ENCODE measurements at regions not wholly inside any gene's neighbourhood (a gene's known extent, or its start where the extent isn't known, plus 50 kb on each side); places are given as distances from the start of the nearest gene placed in this dataset.

- H3K4me3 ChIP-seq (ENCODE audit: low read depth, low read length), result no peak overlapping the region
- TF ChIP-seq, protein P1, sequence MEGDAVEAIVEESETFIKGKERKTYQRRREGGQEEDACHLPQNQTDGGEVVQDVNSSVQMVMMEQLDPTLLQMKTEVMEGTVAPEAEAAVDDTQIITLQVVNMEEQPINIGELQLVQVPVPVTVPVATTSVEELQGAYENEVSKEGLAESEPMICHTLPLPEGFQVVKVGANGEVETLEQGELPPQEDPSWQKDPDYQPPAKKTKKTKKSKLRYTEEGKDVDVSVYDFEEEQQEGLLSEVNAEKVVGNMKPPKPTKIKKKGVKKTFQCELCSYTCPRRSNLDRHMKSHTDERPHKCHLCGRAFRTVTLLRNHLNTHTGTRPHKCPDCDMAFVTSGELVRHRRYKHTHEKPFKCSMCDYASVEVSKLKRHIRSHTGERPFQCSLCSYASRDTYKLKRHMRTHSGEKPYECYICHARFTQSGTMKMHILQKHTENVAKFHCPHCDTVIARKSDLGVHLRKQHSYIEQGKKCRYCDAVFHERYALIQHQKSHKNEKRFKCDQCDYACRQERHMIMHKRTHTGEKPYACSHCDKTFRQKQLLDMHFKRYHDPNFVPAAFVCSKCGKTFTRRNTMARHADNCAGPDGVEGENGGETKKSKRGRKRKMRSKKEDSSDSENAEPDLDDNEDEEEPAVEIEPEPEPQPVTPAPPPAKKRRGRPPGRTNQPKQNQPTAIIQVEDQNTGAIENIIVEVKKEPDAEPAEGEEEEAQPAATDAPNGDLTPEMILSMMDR (IDR thresholded peaks at IDR 0.05; ENCODE audit: borderline replicate concordance, insufficient read depth, low read depth, low read length), result no peak
These were observed 657.7 kb upstream of the CCDC54 start for GRCh38 chr3:106719583-106719982.

DNA sequence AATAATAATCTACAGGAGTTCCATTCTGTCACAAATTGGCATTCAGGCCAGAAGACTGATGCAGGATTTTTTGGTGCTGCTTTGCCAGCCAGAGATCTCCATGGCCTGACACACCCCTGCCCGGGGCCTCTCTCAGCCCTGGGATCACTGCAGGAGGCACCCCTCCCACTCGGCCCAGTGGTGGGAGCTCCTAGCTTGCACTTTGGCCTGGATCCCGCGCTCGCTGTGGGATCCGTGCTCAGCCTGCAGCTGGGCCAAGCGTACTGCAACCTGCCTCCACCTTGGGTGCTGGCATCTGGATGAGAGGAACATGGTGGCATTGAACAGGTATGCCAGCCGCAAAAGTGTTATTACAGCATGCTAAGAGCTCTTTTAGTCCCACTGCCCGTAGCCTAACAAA lies 656.7 kb upstream of the CCDC54 start:
- no peak overlapping the region for H3K4me3 ChIP-seq (ENCODE audit: low read depth, low read length)
- TF ChIP-seq, protein P1 (IDR thresholded peaks at IDR 0.05; ENCODE audit: borderline replicate concordance, insufficient read depth, low read depth, low read length), result no peak

GRCh38 chr3:106725566-106725965 lies 651.7 kb upstream of the CCDC54 start:
- H3K4me3 ChIP-seq (ENCODE audit: low read depth, low read length), result no peak overlapping the region
- TF ChIP-seq, protein P1 (IDR thresholded peaks at IDR 0.05; ENCODE audit: borderline replicate concordance, insufficient read depth, low read depth, low read length), result no peak

DNA sequence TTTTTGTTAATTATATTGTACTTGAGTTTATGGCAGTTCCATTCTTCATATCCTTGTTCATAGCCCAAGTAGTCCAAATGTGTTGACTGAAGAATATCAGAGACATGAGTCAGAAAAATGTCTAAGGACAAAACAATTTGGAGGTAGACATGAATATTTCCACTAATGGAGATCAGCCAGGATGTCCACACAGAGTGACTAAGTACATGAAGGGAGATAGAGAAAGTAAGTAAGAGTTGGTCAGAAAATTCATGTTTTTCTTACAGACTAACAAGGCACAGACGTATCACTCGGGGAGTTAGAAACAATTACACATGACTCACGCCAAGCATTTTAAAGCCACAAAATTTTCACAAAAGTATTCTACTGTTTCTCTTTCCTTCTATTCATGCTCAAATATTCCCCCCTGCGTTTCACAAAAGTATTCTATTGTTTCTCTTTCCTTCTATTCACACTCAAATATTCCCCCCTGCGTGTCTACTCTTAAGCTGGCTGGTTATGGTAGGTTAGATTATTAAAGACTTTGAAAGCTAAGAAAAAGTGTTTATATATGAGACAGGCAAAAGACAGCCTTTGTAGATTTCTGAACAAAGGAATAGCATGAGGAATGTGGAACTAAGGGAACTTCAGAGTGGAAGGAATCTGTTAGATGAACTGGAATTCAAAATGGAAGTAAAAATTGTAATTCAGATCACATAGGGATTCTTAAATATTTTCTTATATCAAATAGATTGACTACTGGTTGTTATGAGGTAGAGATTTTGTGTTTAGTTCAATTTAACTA lies 648.7 kb upstream of the CCDC54 start:
- H3K4me3 ChIP-seq (ENCODE audit: low read depth, low read length), result no peak overlapping the region
- TF ChIP-seq, protein P1 (IDR thresholded peaks at IDR 0.05; ENCODE audit: borderline replicate concordance, insufficient read depth, low read depth, low read length), result no peak

DNA sequence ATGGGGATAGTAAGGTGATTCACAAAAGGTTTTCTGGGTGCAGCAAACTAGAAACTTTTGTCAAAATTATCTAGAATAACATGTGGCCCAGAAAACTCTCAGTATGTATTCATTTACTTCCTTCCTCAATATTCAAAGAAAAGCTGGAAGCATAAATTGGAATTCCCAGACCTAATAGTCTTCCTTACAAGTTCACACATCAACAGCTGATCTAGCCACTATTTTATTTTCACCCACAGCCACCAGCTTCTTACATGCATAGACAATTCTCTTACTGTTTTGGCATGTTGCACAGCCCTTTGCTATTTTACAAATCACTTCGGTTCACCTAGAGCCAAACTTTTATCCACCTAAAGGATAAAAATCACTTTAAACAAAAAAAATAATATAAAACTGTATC lies 647.8 kb upstream of the CCDC54 start:
- no peak overlapping the region for H3K4me3 ChIP-seq (ENCODE audit: low read depth, low read length)
- TF ChIP-seq, protein P1 (IDR thresholded peaks at IDR 0.05; ENCODE audit: borderline replicate concordance, insufficient read depth, low read depth, low read length), result no peak

DNA sequence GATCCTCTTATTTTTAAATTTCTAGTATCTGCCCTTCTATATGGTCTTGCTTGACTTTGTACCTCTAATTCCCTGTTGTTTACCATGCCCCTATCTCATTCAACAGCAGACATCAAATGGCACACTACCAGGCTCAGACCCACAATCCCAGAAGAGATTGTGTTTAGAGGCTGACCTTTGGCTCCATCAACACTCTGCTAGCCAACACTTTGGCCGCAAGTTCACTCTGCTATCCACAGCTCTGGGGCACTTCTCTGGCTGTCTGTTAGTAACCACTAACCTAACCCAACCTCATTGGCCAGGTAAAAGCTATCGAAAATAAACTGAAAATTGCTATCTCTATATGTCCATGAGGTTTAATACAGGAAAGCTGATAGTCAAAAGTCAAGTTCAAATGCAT lies 646.0 kb upstream of the CCDC54 start:
- no peak overlapping the region for H3K4me3 ChIP-seq (ENCODE audit: low read depth, low read length)
- TF ChIP-seq, protein P1 (IDR thresholded peaks at IDR 0.05; ENCODE audit: borderline replicate concordance, insufficient read depth, low read depth, low read length), result no peak

DNA sequence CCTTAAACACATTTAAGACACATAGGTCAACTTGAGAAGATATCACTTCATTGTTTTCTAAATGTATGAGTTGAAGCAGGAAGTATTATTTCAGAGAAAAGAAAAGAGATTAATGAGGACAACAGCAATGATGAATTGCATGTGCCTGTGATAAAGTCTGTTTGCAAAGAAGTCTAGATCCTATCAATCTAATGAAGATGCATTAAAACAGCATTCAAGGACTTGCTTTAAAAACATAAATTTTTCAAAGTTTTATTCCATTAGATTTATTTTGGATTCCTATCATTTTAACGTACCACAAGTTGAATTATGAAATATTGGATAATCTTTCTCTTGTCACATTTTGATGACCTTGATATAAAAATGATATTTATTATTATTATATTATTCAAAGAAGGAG lies 642.5 kb upstream of the CCDC54 start:
- H3K4me3 ChIP-seq (ENCODE audit: low read depth, low read length), result no peak overlapping the region
- TF ChIP-seq, protein P1 (IDR thresholded peaks at IDR 0.05; ENCODE audit: borderline replicate concordance, insufficient read depth, low read depth, low read length), result no peak
